PC-9 (cell line): ENCODE measurements at regions not wholly inside any gene's neighbourhood (a gene's known extent, or its start where the extent isn't known, plus 50 kb on each side); places are given as distances from the start of the nearest gene placed in this dataset.
A peak's percentile ranks its signal among the peaks of the same experiment; 100 is the strongest.

Experiments
- BruUV-seq: library from RNA; stranded (reverse); fragments of 400-500 nt; replicated peaks from 2 replicates; lab custom pipeline; 2021; lab: Mats Ljungman, UMichigan
- CTCF ChIA-PET: fragments of 300-600 bp; sonication (Branson Sonifier 250); formaldehyde crosslinking; loops from one replicate; lab custom pipeline; 2022; ENCODE audit warnings: antibody characterized with exemption; lab: Charles Lee
- POLR2A ChIA-PET: fragments of 300-600 bp; sonication (Branson Sonifier 250); formaldehyde crosslinking; loops from one replicate; lab custom pipeline; 2022; ENCODE audit warnings: antibody characterized with exemption; ENCODE audit not compliant: unreplicated experiment; lab: Charles Lee
- DNase-seq, 2 experiments: peaks; one replicate each; pipeline versions ENCODE4 v3.0.0 to v3.0.0-alpha.2; 2015 to 2022; ENCODE audit warnings: mixed read lengths in 1 of 2
- H2AFZ ChIP-seq: fragments of 200-600 bp; sonication (generic); 2 replicates; pipeline ENCODE4 v1.8.1; 2017; ENCODE audit warnings: antibody characterized with exemption
- H3F3A ChIP-seq: fragments of 200-600 bp; sonication (generic); 2 replicates; pipeline ENCODE4 v1.8.1; 2017; ENCODE audit warnings: antibody characterized with exemption, mild to moderate bottlenecking, low read depth; ENCODE audit not compliant: insufficient read depth
- H3K27ac ChIP-seq: fragments of 200-600 bp; sonication (generic); 2 replicates; pipeline ENCODE4 v1.6.1; 2016; ENCODE audit warnings: mixed run types
- H3K27me3 ChIP-seq: fragments of 200-600 bp; sonication (generic); 2 replicates; pipeline ENCODE4 v1.6.1; 2016; ENCODE audit warnings: low read depth, mixed run types; ENCODE audit not compliant: insufficient read depth
- H3K36me3 ChIP-seq: fragments of 200-600 bp; sonication (generic); 2 replicates; pipeline ENCODE4 v1.6.1; 2016; ENCODE audit warnings: low read depth, mixed run types
- H3K4me1 ChIP-seq: fragments of 200-600 bp; sonication (generic); replicated peaks from 2 replicates; pipeline ENCODE4 v1.6.1; 2016; ENCODE audit warnings: mixed run types; ENCODE audit not compliant: insufficient read depth
- H3K4me2 ChIP-seq: fragments of 200-600 bp; sonication (generic); 2 replicates; pipeline ENCODE4 v1.6.1; 2017; ENCODE audit warnings: mixed run types
- H3K4me3 ChIP-seq: fragments of 200-600 bp; sonication (generic); 2 replicates; pipeline ENCODE4 v1.6.1; 2016; ENCODE audit warnings: mixed run types
- H3K79me2 ChIP-seq: fragments of 200-600 bp; sonication (generic); 2 replicates; pipeline ENCODE4 v1.6.1; 2017; ENCODE audit warnings: low read depth, mixed run types
- H3K9me2 ChIP-seq: fragments of 200-600 bp; sonication (generic); 2 replicates; pipeline ENCODE4 v1.8.1; 2017; ENCODE audit warnings: mild to moderate bottlenecking; ENCODE audit not compliant: insufficient read depth
- H3K9me3 ChIP-seq: fragments of 200-600 bp; sonication (generic); 2 replicates; pipeline ENCODE4 v1.8.1; 2016; ENCODE audit warnings: low read depth; ENCODE audit not compliant: insufficient read depth
- H4K20me1 ChIP-seq: fragments of 200-600 bp; sonication (generic); 2 replicates; pipeline ENCODE4 v1.8.1; 2017; ENCODE audit not compliant: insufficient read depth
- CTCF ChIP-seq: fragments of 200-600 bp; sonication (generic); conservative IDR thresholded peaks from 2 replicates; pipeline ENCODE4 v1.6.1; 2017; ENCODE audit warnings: mixed run types, antibody characterized with exemption, mild to moderate bottlenecking, moderate library complexity
- EZH2 ChIP-seq: fragments of 200-600 bp; sonication (generic); IDR thresholded peaks from 2 replicates; pipeline ENCODE4 v1.8.0; 2017; ENCODE audit warnings: antibody characterized with exemption, low read depth
- intact Hi-C: fragments of 100-400 bp; cut with micrococcal nuclease; formaldehyde crosslinking; loops from one replicate; pipeline ENCODE4 v1.10.0; 2022; ENCODE audit not compliant: unreplicated experiment

- no peak overlapping the region for H3K4me3 ChIP-seq
- H3K79me2 ChIP-seq, result no peaks in the 10 kb centered on the region
- DNase-seq, result no peak
- no peak overlapping the region for H3K27ac ChIP-seq
- H3K36me3 ChIP-seq, result no peaks in the 10 kb centered on the region
- POLR2A ChIA-PET, result no interaction called here
- CTCF ChIA-PET, result no interaction called here
- H3F3A ChIP-seq, result no peaks in the 10 kb centered on the region
- H3K4me1 ChIP-seq, result no peaks in the 10 kb centered on the region
- intact Hi-C loops, result no loop called here
- no peaks in the 10 kb centered on the region for H3K27me3 ChIP-seq
- H2AFZ ChIP-seq, result no peak overlapping the region
- TF ChIP-seq CTCF, result no peak
- TF ChIP-seq EZH2, result no peak
- no peak overlapping the region for H3K4me2 ChIP-seq
- H4K20me1 ChIP-seq, result no peaks in the 10 kb centered on the region
- no peaks in the 10 kb centered on the region for H3K9me3 ChIP-seq
- BruUV-seq, result no TSS peak
- H3K9me2 ChIP-seq, result 0 out of 2 replicates have a peak, but pooled peaks cover 2% of the 10 kb centered on the region
These were observed 1299.2 kb upstream of the SLC10A2 start for GRCh38 chr13:104365430-104365829.

GRCh38 chr13:104357672-104358354 is 1291.6 kb upstream of the SLC10A2 start:
- TF ChIP-seq EZH2 (no peak), CTCF (no peak)
- no TSS peak for BruUV-seq
- intact Hi-C loops, result no loop called here
- POLR2A ChIA-PET, result no interaction called here
- 0 out of 2 replicates have a peak, but pooled peaks cover 2% of the 10 kb centered on the region for H3K9me2 ChIP-seq
- no peak overlapping the region for H3K27ac ChIP-seq
- H2AFZ ChIP-seq, result no peak overlapping the region
- no peaks in the 10 kb centered on the region for H3K79me2 ChIP-seq
- H3K4me3 ChIP-seq, result no peak overlapping the region
- no peaks in the 10 kb centered on the region for H3K4me1 ChIP-seq
- H3K4me2 ChIP-seq, result no peak overlapping the region
- H4K20me1 ChIP-seq, result no peaks in the 10 kb centered on the region
- CTCF ChIA-PET, result no interaction called here
- H3F3A ChIP-seq, result no peaks in the 10 kb centered on the region
- no peaks in the 10 kb centered on the region for H3K36me3 ChIP-seq
- H3K9me3 ChIP-seq, result no peaks in the 10 kb centered on the region
- H3K27me3 ChIP-seq, result no peaks in the 10 kb centered on the region
- DNase-seq, result no peak

- BruUV-seq, result no TSS peak
- no peak for DNase-seq
- Histone ChIP-seq H3K9me2 (0 out of 2 replicates have a peak, but pooled peaks cover 2% of the 10 kb centered on the region), H3K4me1 (no peaks in the 10 kb centered on the region), H3K36me3 (no peaks in the 10 kb centered on the region), H4K20me1 (no peaks in the 10 kb centered on the region), H3F3A (no peaks in the 10 kb centered on the region), H3K4me2 (no peak overlapping the region), H3K4me3 (no peak overlapping the region), H2AFZ (peak overlapping the region; percentile 20; the same call in 1 of the 2 replicates), H3K9me3 (no peaks in the 10 kb centered on the region), H3K27ac (no peak overlapping the region), H3K27me3 (no peaks in the 10 kb centered on the region), H3K79me2 (no peaks in the 10 kb centered on the region)
- ChIA-PET CTCF (no interaction called here), POLR2A (no interaction called here)
- TF ChIP-seq CTCF, result no peak
- TF ChIP-seq EZH2, result no peak
- intact Hi-C loops, result no loop called here
These were observed 1291.0 kb upstream of the SLC10A2 start for GRCh38 chr13:104357174-104357573.
